ENCODE measurements at regions not wholly inside any gene's neighbourhood (a gene's known extent, or its start where the extent isn't known, plus 50 kb on each side); places are given as distances from the start of the nearest gene placed in this dataset.

DNA sequence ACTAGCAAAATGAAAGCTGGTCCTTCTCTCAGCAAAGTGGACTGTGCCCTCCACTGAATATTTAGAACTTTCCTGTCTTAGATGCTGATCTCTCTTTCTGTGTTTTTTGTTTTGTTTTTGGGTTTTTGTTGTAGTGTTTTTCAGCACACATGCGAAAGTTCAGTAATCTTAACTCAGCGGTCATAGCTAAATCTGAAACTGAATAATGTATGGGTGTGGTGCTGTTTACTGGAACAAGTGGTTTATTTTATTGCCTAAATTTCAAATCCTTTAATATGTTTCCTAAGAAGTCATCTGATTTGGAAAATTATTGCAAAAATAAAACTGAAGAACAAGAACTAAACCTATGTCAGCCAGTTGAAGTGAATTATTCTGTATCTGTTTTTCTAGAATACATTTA is 116.0 kb upstream of the LRIG3 start:
- Histone ChIP-seq H3K56ac (ENCODE audit: insufficient read length, low read depth, low read length) (no peak overlapping the region), H2BK12ac (ENCODE audit: insufficient read length, low read depth, low read length) (no peak overlapping the region), H4K8ac (replicated peaks; ENCODE audit: insufficient read length, low read depth, low read length) (no peak overlapping the region), H3K4me2 (ENCODE audit: insufficient read depth, insufficient read length, low read length) (no peak overlapping the region), H3K9me3 (ENCODE audit: control insufficient read depth, low read depth, low read length) (no peaks in the 10 kb centered on the region), H3K9ac (ENCODE audit: extremely low read depth, insufficient read length, low read length) (no peak overlapping the region), H3K27ac (ENCODE audit: insufficient read length, low read depth, low read length) (no peak overlapping the region), H2BK120ac (ENCODE audit: low read depth, low read length, poor library complexity, severe bottlenecking) (no peak overlapping the region), H3K14ac (ENCODE audit: insufficient read depth, low read length) (no peak overlapping the region), H3K23ac (ENCODE audit: insufficient read length, low read depth, low read length) (no peak overlapping the region), H3K4me1 (ENCODE audit: insufficient read depth, low read length) (0 out of 2 replicates have a peak, but pooled peaks cover 2% of the 10 kb centered on the region), H3K79me2 (ENCODE audit: insufficient read depth, low read length) (no peaks in the 10 kb centered on the region), H3K18ac (ENCODE audit: insufficient read length, low read depth, low read length) (no peak overlapping the region), H4K91ac (ENCODE audit: insufficient read length, low read depth, low read length) (no peak overlapping the region), H2AK5ac (ENCODE audit: insufficient read length, low read length) (no peak overlapping the region), H3K79me1 (ENCODE audit: insufficient read depth, low read depth, low read length, poor library complexity, severe bottlenecking) (no peaks in the 10 kb centered on the region), H4K20me1 (ENCODE audit: control insufficient read depth, insufficient read depth, insufficient read length) (no peaks in the 10 kb centered on the region), H3T11ph (ENCODE audit: low read length) (no peak overlapping the region), H2BK15ac (ENCODE audit: low read depth, low read length) (no peak overlapping the region), H2AFZ (ENCODE audit: low read length) (no peak overlapping the region), H3K4ac (ENCODE audit: low read depth, low read length) (no peak overlapping the region), H3K27me3 (ENCODE audit: insufficient read depth, low read length) (no peaks in the 10 kb centered on the region), H2BK20ac (ENCODE audit: low read depth, low read length, poor library complexity, severe bottlenecking) (no peak overlapping the region), H2BK5ac (ENCODE audit: insufficient read length, low read length) (no peak overlapping the region), H3K23me2 (ENCODE audit: insufficient read length, low read depth, low read length, poor library complexity, severe bottlenecking) (no peaks in the 10 kb centered on the region), H4K5ac (ENCODE audit: insufficient read length, low read depth, low read length) (no peak overlapping the region)
- TF ChIP-seq, protein P1, sequence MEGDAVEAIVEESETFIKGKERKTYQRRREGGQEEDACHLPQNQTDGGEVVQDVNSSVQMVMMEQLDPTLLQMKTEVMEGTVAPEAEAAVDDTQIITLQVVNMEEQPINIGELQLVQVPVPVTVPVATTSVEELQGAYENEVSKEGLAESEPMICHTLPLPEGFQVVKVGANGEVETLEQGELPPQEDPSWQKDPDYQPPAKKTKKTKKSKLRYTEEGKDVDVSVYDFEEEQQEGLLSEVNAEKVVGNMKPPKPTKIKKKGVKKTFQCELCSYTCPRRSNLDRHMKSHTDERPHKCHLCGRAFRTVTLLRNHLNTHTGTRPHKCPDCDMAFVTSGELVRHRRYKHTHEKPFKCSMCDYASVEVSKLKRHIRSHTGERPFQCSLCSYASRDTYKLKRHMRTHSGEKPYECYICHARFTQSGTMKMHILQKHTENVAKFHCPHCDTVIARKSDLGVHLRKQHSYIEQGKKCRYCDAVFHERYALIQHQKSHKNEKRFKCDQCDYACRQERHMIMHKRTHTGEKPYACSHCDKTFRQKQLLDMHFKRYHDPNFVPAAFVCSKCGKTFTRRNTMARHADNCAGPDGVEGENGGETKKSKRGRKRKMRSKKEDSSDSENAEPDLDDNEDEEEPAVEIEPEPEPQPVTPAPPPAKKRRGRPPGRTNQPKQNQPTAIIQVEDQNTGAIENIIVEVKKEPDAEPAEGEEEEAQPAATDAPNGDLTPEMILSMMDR (conservative IDR thresholded peaks at IDR 0.05), result no peak
- no peak for DNase-seq
- Mint-ChIP-seq H3K27me3 (ENCODE audit: low read depth) (no peaks in the 10 kb centered on the region), H3K9me3 (no peaks in the 10 kb centered on the region), H3K36me3 (ENCODE audit: insufficient read depth in 1 of 3, low read depth in 3 of 3) (no peaks in the 10 kb centered on the region), H3K4me3 (no peak overlapping the region), H3K4me1 (peaks cover 11 to 12% of the 10 kb centered on the region in 2 experiments), H3K27ac (no peak overlapping the region)
- WGBS (ENCODE audit: extremely low coverage, insufficient read length, low lambda C conversion rate), result no CpG with 5 or more reads among the region's 2 CpGs
